Fibroblast of peridontal ligament (primary cell): ENCODE measurements at regions not wholly inside any gene's neighbourhood (a gene's known extent, or its start where the extent isn't known, plus 50 kb on each side); places are given as distances from the start of the nearest gene placed in this dataset.

Source experiments
- DNase-seq: peaks from one replicate; pipeline ENCODE4 v3.0.0-alpha.2; 2010; ENCODE audit errors: extremely low read depth

DNA sequence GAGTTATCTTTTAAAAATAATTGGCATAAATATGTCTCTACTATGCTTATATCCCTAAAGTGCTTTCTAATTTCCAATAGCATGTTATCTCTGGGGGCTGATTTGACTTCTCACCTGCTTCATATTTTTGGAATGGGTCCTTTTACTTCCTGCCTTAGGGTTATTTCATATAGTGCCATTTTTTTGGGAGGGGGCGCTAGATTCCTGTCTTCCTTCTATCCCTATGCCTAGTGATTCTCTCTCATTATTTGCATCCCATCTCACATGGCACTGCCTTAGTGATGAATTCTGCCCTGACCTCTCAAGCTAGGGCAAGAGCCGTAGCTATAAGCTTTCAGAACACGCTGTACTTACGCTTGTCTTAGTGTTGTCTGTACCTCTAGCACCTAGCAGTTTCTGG is 150.3 kb upstream of the SLITRK3 start:
- DNase-seq = no peak

DNA sequence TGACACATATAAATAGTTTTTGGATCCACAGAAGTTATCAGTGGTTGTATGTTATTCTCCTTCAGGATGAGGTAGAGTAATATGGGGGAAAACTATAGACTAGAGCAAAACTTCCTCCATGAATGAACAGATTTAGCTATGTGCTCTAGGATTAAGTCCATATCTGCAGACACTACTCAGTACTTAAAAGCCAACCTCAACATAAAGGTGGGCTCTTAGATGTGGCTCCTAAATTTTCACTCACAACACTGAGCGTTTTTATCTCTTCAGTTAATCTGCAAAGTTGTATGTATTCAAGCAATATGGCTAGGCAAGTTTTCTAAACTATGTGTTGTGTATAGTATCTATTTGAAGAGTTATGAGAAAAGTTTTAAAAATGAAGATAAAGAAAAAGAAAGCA is 147.0 kb upstream of the SLITRK3 start:
- DNase-seq = no peak

DNA sequence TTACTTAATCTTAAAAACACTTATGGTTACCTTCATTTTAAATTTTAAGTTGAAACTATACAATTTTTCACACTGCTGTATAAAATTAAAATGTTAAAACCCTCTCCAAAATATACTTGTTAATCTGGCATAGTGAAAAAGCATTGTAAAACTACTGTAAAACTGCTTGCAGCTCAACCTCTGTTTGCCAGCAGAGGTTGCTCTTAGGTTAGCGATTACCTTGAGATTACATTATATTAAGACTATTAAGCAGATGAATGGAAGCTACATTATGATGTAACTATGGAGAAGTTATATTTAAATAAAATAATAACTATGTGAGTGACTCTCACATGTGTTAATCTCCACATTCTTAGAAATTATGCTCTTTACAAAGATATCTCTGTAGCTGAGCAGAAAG is 143.6 kb upstream of the SLITRK3 start:
- no peak for DNase-seq

DNA sequence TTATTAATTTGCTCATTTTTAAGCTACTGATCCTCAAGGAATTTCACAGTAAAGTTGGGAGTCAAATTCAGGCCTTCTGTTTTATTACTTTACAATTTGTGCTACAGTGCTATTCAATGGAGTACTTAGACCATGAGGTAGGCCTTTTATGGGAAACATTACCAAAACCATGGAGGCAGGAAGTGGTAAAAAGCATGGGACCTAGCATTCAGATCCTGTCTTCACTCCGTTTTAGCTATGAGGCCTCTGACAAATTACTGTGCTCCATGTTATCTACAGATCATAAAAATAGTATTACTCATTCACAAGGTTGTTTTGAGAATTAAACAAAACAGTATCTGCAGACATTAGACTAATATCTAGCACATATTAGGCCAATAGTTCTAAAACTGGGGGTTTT is 140.6 kb upstream of the SLITRK3 start:
- DNase-seq = no peak
